GM12873 (cell line): ENCODE measurements at regions not wholly inside any gene's neighbourhood (a gene's known extent, or its start where the extent isn't known, plus 50 kb on each side); places are given as distances from the start of the nearest gene placed in this dataset.

ENCODE experiments used
- CTCF ChIP-seq: IDR thresholded peaks from 2 replicates; pipeline ENCODE4 v1.5.1; 2012; ENCODE audit warnings: low read depth, mild to moderate bottlenecking, moderate library complexity, low read length, control low read depth; ENCODE audit not compliant: insufficient read depth; ENCODE audit errors: missing control alignments

GRCh38 chr4:33772582-33772981 lies 2471.7 kb downstream of the ARAP2 start:
- TF ChIP-seq CTCF, result no peak

- TF ChIP-seq CTCF, result no peak
Measured at GRCh38 chr4:33780952-33781791, 2463.1 kb downstream of the ARAP2 start.

- TF ChIP-seq CTCF, result no peak
Measured at GRCh38 chr4:33785843-33786242, 2458.5 kb downstream of the ARAP2 start.

GRCh38 chr4:33802578-33802977 lies 2441.7 kb downstream of the ARAP2 start:
- no peak for TF ChIP-seq CTCF

- TF ChIP-seq CTCF, result no peak
Measured at GRCh38 chr4:33825685-33826084, 2418.6 kb downstream of the ARAP2 start.

- TF ChIP-seq CTCF, result no peak
Measured at GRCh38 chr4:33831442-33832066, 2412.8 kb downstream of the ARAP2 start.

- TF ChIP-seq CTCF, result no peak
Measured at GRCh38 chr4:33837043-33837838, 2407.1 kb downstream of the ARAP2 start.
